ENCODE measurements at regions not wholly inside any gene's neighbourhood (a gene's known extent, or its start where the extent isn't known, plus 50 kb on each side); places are given as distances from the start of the nearest gene placed in this dataset.
A peak's percentile ranks its signal among the peaks of the same experiment; 100 is the strongest.

- DNase-seq (ENCODE audit: low read depth in 1 of 2, low spot score in 1 of 2), result peak in 1 of 2 experiments; percentile 65
- in situ Hi-C loops (cut with HindIII; ENCODE audit: low pct_unique_long_range_greater_than_20kb, low sequenced_read_pairs), result no loop called here
- peak; percentile 45; the same call in 1 of the 2 replicates for TF ChIP-seq JUND (IDR thresholded peaks at IDR 0.05; ENCODE audit: low read depth)
These were observed 111.5 kb upstream of the CITED2 start for GRCh38 chr6:139485742-139486475.

GRCh38 chr6:139485185-139485584 is 110.7 kb upstream of the CITED2 start:
- DNase-seq (ENCODE audit: low read depth in 1 of 2, low spot score in 1 of 2), result no peak
- TF ChIP-seq JUND (IDR thresholded peaks at IDR 0.05; ENCODE audit: low read depth), result no peak
- in situ Hi-C loops (cut with HindIII; ENCODE audit: low pct_unique_long_range_greater_than_20kb, low sequenced_read_pairs), result no loop called here

GRCh38 chr6:139483079-139483478 is 108.6 kb upstream of the CITED2 start:
- DNase-seq (ENCODE audit: low read depth in 1 of 2, low spot score in 1 of 2), result no peak
- no peak for TF ChIP-seq JUND (IDR thresholded peaks at IDR 0.05; ENCODE audit: low read depth)
- in situ Hi-C loops (cut with HindIII; ENCODE audit: low pct_unique_long_range_greater_than_20kb, low sequenced_read_pairs), result no loop called here

- in situ Hi-C loops (cut with HindIII; ENCODE audit: low pct_unique_long_range_greater_than_20kb, low sequenced_read_pairs), result no loop called here
- no peak for TF ChIP-seq JUND (IDR thresholded peaks at IDR 0.05; ENCODE audit: low read depth)
- DNase-seq (ENCODE audit: low read depth in 1 of 2, low spot score in 1 of 2), result no peak
These were observed 107.8 kb upstream of the CITED2 start for GRCh38 chr6:139482287-139482686.

DNA sequence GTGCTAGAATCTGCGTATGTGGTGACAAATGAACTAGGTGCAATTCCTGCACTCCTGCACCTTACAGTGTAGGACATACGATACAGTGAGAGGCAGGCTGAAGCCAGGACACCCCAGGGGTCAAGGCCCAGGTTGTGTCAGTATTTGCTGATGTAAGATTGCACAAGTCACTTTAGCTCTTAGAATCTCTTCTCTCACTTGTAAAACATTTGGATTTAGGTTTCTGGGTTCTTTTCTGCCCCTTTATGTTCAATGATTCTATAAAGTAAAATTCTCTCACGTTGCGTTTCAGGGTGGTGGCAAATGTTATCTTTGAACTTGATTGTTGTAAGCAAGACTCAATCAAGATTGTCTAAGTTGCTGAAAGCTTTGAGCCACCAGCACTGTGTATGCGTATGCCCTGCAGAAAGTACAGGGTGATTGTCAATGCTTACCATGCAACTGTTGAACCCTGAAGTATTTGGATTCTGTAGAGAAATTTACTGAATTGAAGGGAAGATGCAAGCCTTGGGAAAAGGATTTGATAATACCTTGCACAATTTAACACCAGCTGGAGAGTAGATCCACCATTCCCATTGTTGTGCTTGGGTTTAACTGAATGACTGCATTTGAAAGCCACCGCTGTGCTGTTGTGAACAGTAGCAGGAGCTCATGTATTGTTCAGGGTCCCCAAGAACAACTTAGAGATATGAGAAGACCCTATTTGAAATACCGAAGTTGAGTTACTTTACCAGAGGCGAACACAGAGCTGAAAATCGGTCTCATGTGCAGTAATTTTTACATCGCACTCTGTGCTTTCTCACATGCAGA is 106.1 kb upstream of the CITED2 start:
- in situ Hi-C loops (cut with HindIII; ENCODE audit: low pct_unique_long_range_greater_than_20kb, low sequenced_read_pairs), result no loop called here
- TF ChIP-seq JUND (IDR thresholded peaks at IDR 0.05; ENCODE audit: low read depth), result no peak
- no peak for DNase-seq (ENCODE audit: low read depth in 1 of 2, low spot score in 1 of 2)

DNA sequence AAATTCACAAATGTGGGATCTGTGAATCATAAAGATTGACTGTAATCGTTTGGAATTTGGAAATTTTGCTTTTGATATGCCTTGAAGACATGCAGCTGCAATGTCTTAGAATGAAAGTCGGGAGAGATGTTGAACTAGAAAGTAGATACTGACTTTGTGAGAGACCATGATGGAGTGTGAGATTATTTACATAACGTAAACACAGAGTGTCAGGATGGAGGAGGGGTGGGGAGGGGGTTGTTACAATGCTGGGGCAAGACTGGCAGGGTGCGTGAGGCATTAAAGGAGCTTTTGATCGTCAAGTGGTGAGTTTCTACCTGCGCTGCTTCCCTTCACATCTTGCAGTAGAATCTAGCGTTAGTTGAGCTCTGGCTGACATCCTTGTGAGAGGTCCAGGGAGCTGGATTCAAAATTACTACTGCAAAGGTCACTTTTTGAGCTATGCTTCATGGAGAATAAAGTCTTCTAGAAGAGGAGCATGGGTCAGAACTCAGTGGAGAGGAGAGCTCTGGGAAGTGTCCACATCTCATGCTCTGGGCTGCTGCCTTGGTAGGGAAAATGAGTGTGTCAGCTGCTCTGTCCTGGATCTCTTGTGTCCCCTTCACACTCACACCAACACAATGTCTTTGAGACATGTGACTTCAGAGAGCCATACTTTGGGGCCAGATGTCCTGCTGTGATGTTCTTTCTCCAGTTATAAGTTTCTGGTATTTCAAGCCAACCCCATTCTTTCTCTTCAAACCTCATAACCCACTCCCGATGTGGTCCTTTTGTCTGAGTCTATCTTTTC is 105.2 kb upstream of the CITED2 start:
- no peak for TF ChIP-seq JUND (IDR thresholded peaks at IDR 0.05; ENCODE audit: low read depth)
- no peak for DNase-seq (ENCODE audit: low read depth in 1 of 2, low spot score in 1 of 2)
- in situ Hi-C loops (cut with HindIII; ENCODE audit: low pct_unique_long_range_greater_than_20kb, low sequenced_read_pairs), result no loop called here

DNA sequence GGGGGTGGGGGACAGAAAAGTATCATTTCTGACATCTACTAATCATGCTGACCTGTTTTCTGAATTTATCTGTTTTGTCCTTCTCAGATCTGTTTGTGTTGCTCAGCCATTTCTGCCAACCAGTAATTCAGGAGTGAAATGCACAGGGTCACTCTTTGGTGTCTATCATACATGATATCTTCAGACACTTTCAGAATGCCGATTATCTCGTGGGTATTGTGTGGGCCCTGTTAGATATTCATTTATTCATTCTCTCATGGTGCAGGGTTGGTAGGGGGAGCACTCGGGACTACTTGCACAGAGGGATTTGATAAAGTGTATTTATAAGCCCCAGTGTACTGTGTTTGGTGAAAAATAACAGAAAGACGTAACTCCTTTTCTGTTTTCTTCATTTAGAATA is 101.2 kb upstream of the CITED2 start:
- no peak for DNase-seq (ENCODE audit: low read depth in 1 of 2, low spot score in 1 of 2)
- TF ChIP-seq JUND (IDR thresholded peaks at IDR 0.05; ENCODE audit: low read depth), result no peak
- in situ Hi-C loops (cut with HindIII; ENCODE audit: low pct_unique_long_range_greater_than_20kb, low sequenced_read_pairs), result no loop called here

DNA sequence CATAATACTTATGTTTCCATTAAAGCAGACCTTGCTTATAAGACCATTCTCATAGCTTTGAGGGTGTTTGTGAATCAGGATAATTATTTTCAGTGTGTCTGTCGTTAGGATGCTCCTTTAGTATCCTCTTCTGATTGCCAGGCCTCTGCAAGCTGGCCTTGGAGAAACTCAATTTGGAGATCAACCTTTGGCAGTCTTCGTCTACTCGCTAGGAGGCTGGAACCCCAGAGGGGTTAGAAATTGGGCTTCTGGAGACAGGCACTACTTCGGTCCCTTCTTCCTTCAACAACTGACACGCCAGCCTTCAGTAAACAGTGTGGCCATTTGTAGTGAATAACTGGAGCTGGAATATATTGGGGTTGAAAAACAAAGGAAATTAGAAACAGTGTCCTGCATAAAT is 100.8 kb upstream of the CITED2 start:
- DNase-seq (ENCODE audit: low read depth in 1 of 2, low spot score in 1 of 2), result no peak
- TF ChIP-seq JUND (IDR thresholded peaks at IDR 0.05; ENCODE audit: low read depth), result no peak
- in situ Hi-C loops (cut with HindIII; ENCODE audit: low pct_unique_long_range_greater_than_20kb, low sequenced_read_pairs), result no loop called here

DNA sequence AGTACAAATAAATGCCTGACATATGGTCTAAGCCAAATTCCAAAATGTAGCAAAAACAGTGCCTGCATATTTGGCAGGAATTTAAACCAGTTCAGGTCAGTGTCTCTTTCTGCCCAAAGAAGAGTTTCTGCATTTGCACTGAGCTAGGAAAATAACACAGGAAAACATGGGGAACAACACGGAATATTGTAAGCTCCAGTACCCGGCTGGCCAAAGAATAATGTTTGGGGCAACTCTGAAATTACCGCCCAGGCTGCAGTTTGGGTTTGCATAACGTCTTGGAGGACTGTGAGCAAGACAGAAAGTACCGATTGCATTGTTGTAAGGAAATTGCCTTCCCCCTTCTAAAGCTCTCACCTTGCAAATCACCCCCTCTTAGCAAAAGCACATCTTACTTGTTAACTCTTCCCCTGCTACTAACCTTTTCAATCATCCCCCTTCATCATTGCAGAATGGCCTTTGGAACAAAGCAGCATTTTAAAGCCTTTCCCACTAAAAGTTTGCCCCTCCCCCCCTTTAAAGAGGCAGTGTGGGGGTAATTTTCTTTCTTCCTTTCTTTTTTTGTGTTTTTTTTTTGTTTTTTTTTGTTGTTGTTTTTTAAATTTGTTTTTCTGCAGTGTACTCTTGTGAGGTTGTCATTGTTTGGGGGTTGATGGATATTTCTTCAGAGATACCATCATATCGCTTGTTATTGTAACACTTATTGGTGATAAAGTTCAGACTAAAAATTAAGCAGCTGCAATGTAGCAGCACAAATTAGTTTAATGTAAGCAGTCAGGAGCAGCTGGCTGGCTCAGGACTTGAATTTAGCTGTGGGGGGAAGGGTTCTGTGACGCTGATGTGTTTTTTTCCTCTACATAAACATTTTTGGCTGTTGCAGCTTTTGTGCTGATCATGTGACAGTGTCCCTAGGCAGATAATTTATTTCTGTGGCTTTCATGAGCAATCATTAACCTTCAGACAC is 100.0 kb upstream of the CITED2 start:
- TF ChIP-seq JUND (IDR thresholded peaks at IDR 0.05; ENCODE audit: low read depth), result no peak
- DNase-seq (ENCODE audit: low read depth in 1 of 2, low spot score in 1 of 2), result peak in 1 of 2 experiments; percentile 3
- in situ Hi-C loops (cut with HindIII; ENCODE audit: low pct_unique_long_range_greater_than_20kb, low sequenced_read_pairs), result no loop called here

- no peak for TF ChIP-seq JUND (IDR thresholded peaks at IDR 0.05; ENCODE audit: low read depth)
- no peak for DNase-seq (ENCODE audit: low read depth in 1 of 2, low spot score in 1 of 2)
- in situ Hi-C loops (cut with HindIII; ENCODE audit: low pct_unique_long_range_greater_than_20kb, low sequenced_read_pairs), result no loop called here
These were observed 99.3 kb upstream of the CITED2 start for GRCh38 chr6:139473731-139474130.

DNA sequence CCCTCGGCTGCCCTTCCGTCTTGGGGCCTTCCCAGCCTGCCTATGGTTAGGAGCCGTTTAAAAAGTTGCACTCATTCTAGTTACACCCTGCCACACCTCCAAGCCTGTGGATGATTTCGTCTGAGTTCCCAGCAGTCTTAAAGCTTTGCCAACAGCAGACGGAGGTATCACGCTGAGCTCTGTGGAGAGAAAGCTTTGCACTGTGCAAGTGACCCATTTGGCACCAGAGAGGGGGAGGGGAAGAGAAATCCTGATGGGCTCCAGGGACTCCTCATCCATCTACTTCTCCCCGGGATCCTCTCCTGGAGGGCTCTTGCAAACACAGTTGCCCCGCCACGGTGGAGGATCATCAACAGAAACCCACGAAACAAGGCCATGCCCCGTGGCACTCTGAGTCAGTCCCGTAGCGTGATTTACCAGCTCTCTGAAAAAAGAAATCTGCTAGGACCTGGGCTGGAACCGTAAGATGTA is 98.8 kb upstream of the CITED2 start:
- no peak for DNase-seq (ENCODE audit: low read depth in 1 of 2, low spot score in 1 of 2)
- no peak for TF ChIP-seq JUND (IDR thresholded peaks at IDR 0.05; ENCODE audit: low read depth)
- in situ Hi-C loops (cut with HindIII; ENCODE audit: low pct_unique_long_range_greater_than_20kb, low sequenced_read_pairs), result no loop called here

All from T47D (cell line).